Skeletal muscle tissue (tissue), 3 donors: ENCODE measurements at regions not wholly inside any gene's neighbourhood (a gene's known extent, or its start where the extent isn't known, plus 50 kb on each side); places are given as distances from the start of the nearest gene placed in this dataset.

Experiments
- H3K27ac ChIP-seq: one replicate; pipeline ENCODE4 v1.7.0; 2013; ENCODE audit warnings: mild to moderate bottlenecking, low read depth, low read length, inconsistent platforms
- H3K27me3 ChIP-seq, 3 donors: one replicate each; pipeline ENCODE4 v1.7.0; 2013; ENCODE audit warnings: low read length in 3 of 3; ENCODE audit not compliant: control insufficient read depth in 3 of 3, insufficient read depth in 3 of 3
- H3K36me3 ChIP-seq, 3 donors: one replicate each; pipeline ENCODE4 v1.7.0; 2013; ENCODE audit warnings: low read length in 3 of 3; ENCODE audit not compliant: control insufficient read depth in 3 of 3, insufficient read depth in 3 of 3
- H3K4me1 ChIP-seq, 3 donors: one replicate each; pipeline ENCODE4 v1.7.0; 2013; ENCODE audit warnings: low read length in 3 of 3, mild to moderate bottlenecking in 3 of 3; ENCODE audit not compliant: control insufficient read depth in 3 of 3, insufficient read depth in 3 of 3
- H3K4me3 ChIP-seq, 3 donors: one replicate each; pipeline ENCODE4 v1.7.0; 2013; ENCODE audit warnings: low read length in 3 of 3
- H3K9ac ChIP-seq, 3 donors: one replicate each; pipeline ENCODE4 v1.7.0; 2013; ENCODE audit warnings: low read length in 3 of 3, mild to moderate bottlenecking in 3 of 3, moderate library complexity in 2 of 3, low read depth in 1 of 3
- H3K9me3 ChIP-seq, 3 donors: one replicate each; pipeline ENCODE4 v1.7.0; 2013; ENCODE audit warnings: low read length in 3 of 3; ENCODE audit not compliant: control insufficient read depth in 3 of 3
- donor health status: Osteomylitis.

- Histone ChIP-seq H3K27ac (no peak overlapping the region), H3K36me3 (no peaks in the 10 kb centered on the region), H3K9ac (no peak overlapping the region), H3K27me3 (peaks cover 9 to 27% (median 16%) of the 10 kb centered on the region in 3 donors), H3K9me3 (no peaks in the 10 kb centered on the region), H3K4me1 (no peaks in the 10 kb centered on the region), H3K4me3 (no peak overlapping the region)
Observed at GRCh38 chr1:36743286-36744005, 260.7 kb upstream of the CSF3R start.

- Histone ChIP-seq H3K36me3 (no peaks in the 10 kb centered on the region), H3K9ac (no peak overlapping the region), H3K4me3 (no peak overlapping the region), H3K27me3 (peaks cover 18 to 42% (median 36%) of the 10 kb centered on the region in 3 donors), H3K27ac (no peak overlapping the region), H3K9me3 (no peaks in the 10 kb centered on the region), H3K4me1 (no peaks in the 10 kb centered on the region)
Observed at GRCh38 chr1:36741066-36741465, 258.4 kb upstream of the CSF3R start.

GRCh38 chr1:36740446-36740845 is 257.7 kb upstream of the CSF3R start:
- H3K4me3 ChIP-seq = no peak overlapping the region
- H3K9ac ChIP-seq = no peak overlapping the region
- no peaks in the 10 kb centered on the region for H3K9me3 ChIP-seq
- no peak overlapping the region for H3K27ac ChIP-seq
- no peaks in the 10 kb centered on the region for H3K4me1 ChIP-seq
- H3K27me3 ChIP-seq = peaks cover 18 to 40% (median 37%) of the 10 kb centered on the region in 3 donors
- H3K36me3 ChIP-seq = no peaks in the 10 kb centered on the region

- Histone ChIP-seq H3K27me3 (peaks cover 22 to 45% (median 43%) of the 10 kb centered on the region in 3 donors), H3K4me1 (no peaks in the 10 kb centered on the region), H3K27ac (no peak overlapping the region), H3K9me3 (no peaks in the 10 kb centered on the region), H3K4me3 (no peak overlapping the region), H3K9ac (no peak overlapping the region), H3K36me3 (no peaks in the 10 kb centered on the region)
Observed at GRCh38 chr1:36739703-36740289, 257.1 kb upstream of the CSF3R start.

- H3K4me1 ChIP-seq = no peaks in the 10 kb centered on the region
- no peak overlapping the region for H3K27ac ChIP-seq
- H3K9me3 ChIP-seq = no peaks in the 10 kb centered on the region
- no peak overlapping the region for H3K4me3 ChIP-seq
- H3K9ac ChIP-seq = no peak overlapping the region
- H3K27me3 ChIP-seq = peaks cover 33 to 55% (median 51%) of the 10 kb centered on the region in 3 donors
- no peaks in the 10 kb centered on the region for H3K36me3 ChIP-seq
Observed at GRCh38 chr1:36738245-36738644, 255.5 kb upstream of the CSF3R start.

GRCh38 chr1:36737767-36738166 is 255.1 kb upstream of the CSF3R start:
- Histone ChIP-seq H3K4me3 (no peak overlapping the region), H3K9me3 (no peaks in the 10 kb centered on the region), H3K9ac (no peak overlapping the region), H3K27me3 (peaks cover 36 to 57% (median 53%) of the 10 kb centered on the region in 3 donors), H3K4me1 (no peaks in the 10 kb centered on the region), H3K27ac (no peak overlapping the region), H3K36me3 (no peaks in the 10 kb centered on the region)

GRCh38 chr1:36737038-36737555 is 254.4 kb upstream of the CSF3R start:
- Histone ChIP-seq H3K27me3 (peaks cover 41 to 60% (median 57%) of the 10 kb centered on the region in 3 donors), H3K4me1 (no peaks in the 10 kb centered on the region), H3K9me3 (no peaks in the 10 kb centered on the region), H3K9ac (no peak overlapping the region), H3K4me3 (no peak overlapping the region), H3K27ac (no peak overlapping the region), H3K36me3 (no peaks in the 10 kb centered on the region)

GRCh38 chr1:36735939-36736730 is 253.4 kb upstream of the CSF3R start:
- Histone ChIP-seq H3K9ac (no peak overlapping the region), H3K27me3 (peaks cover 41 to 69% (median 65%) of the 10 kb centered on the region in 3 donors), H3K4me1 (no peaks in the 10 kb centered on the region), H3K4me3 (no peak overlapping the region), H3K9me3 (no peaks in the 10 kb centered on the region), H3K36me3 (no peaks in the 10 kb centered on the region), H3K27ac (no peak overlapping the region)

GRCh38 chr1:36735436-36735835 is 252.7 kb upstream of the CSF3R start:
- no peaks in the 10 kb centered on the region for H3K36me3 ChIP-seq
- H3K27me3 ChIP-seq = peaks cover 41 to 69% (median 68%) of the 10 kb centered on the region in 3 donors
- H3K4me3 ChIP-seq = no peak overlapping the region
- H3K9ac ChIP-seq = no peak overlapping the region
- H3K9me3 ChIP-seq = no peaks in the 10 kb centered on the region
- no peaks in the 10 kb centered on the region for H3K4me1 ChIP-seq
- no peak overlapping the region for H3K27ac ChIP-seq

- H3K27me3 ChIP-seq = peaks cover 49 to 71% (median 64%) of the 10 kb centered on the region in 3 donors
Observed at GRCh38 chr1:36734356-36734755, 251.6 kb upstream of the CSF3R start.

More at GRCh38 chr1:36734356-36734755, 251.6 kb upstream of the CSF3R start:
- H3K27ac ChIP-seq = no peak overlapping the region
- H3K9ac ChIP-seq = no peak overlapping the region
- H3K9me3 ChIP-seq = no peaks in the 10 kb centered on the region
- no peaks in the 10 kb centered on the region for H3K36me3 ChIP-seq
- H3K4me1 ChIP-seq = peaks cover 0 to 4% (median 0%) of the 10 kb centered on the region in 3 donors
- no peak overlapping the region for H3K4me3 ChIP-seq
